ENCODE measurements at regions not wholly inside any gene's neighbourhood (a gene's known extent, or its start where the extent isn't known, plus 50 kb on each side); places are given as distances from the start of the nearest gene placed in this dataset.

DNA sequence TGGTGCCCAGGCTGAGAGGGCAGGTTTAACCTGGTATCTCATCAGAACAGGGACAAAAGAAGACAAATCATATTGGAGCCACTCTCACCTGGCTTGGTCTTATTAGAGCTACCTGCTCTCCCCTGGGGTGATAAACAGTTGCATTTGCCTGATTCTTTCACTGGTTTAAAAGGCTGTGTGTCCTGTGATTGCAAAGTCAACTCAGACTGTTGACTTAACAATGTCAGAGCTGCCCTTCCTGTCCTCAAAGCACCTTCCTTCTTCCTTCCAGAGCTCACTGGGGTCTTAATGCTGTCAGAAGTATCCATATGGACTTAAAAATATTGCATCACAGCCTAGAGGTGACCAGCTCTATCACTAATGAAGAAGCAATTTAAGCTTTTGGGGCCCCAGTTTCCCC lies 50.5 kb upstream of the MINAR1 start:
- TF ChIP-seq CTCF (IDR thresholded peaks at IDR 0.05; ENCODE audit: low read depth, low read length) (no peak), EZH2phosphoT487 (IDR thresholded peaks at IDR 0.05; ENCODE audit: low read depth) (no peak)
